ENCODE measurements at regions not wholly inside any gene's neighbourhood (a gene's known extent, or its start where the extent isn't known, plus 50 kb on each side); places are given as distances from the start of the nearest gene placed in this dataset.
"Not testable (repeated sequence)": the region's sequence is repeated elsewhere in the genome, so short reads cannot be mapped to it uniquely, and the experiment has no call there.

- Histone ChIP-seq H3K23ac (ENCODE audit: low read length in 2 of 2) (no peak overlapping the region), H3K4me2 (ENCODE audit: low read length, poor library complexity, severe bottlenecking) (no peak overlapping the region)
These were observed 464.9 kb downstream of the PDZRN4 start for GRCh38 chr12:41652981-41653380.

GRCh38 chr12:41645624-41646023 is 457.5 kb downstream of the PDZRN4 start:
- Histone ChIP-seq H2AFZ (ENCODE audit: low read depth, low read length) (no peak overlapping the region), H3K14ac (ENCODE audit: low read length in 2 of 2) (no peak overlapping the region)
- DNase-seq: no peak

More at GRCh38 chr12:41652981-41653380, 464.9 kb downstream of the PDZRN4 start:
- H3K4me1 ChIP-seq (ENCODE audit: control insufficient read depth, insufficient read depth, low read depth, low read length): no peaks in the 10 kb centered on the region
- H2AK5ac ChIP-seq (ENCODE audit: low read length, severe bottlenecking): no peak overlapping the region
- H3K9me3 ChIP-seq (ENCODE audit: control insufficient read depth, low read length): no peaks in the 10 kb centered on the region
- H2AFZ ChIP-seq (ENCODE audit: low read depth, low read length): no peak overlapping the region
- no peak overlapping the region for H2BK5ac ChIP-seq (ENCODE audit: low read depth, low read length, poor library complexity, severe bottlenecking)
- no peak overlapping the region for H2BK12ac ChIP-seq (ENCODE audit: low read length in 2 of 2)
- no peak overlapping the region for H3K18ac ChIP-seq (ENCODE audit: low read depth in 1 of 2, low read length in 2 of 2)
- H4K91ac ChIP-seq (ENCODE audit: low read length): no peak overlapping the region
- H3K27ac ChIP-seq (ENCODE audit: low read length, poor library complexity, severe bottlenecking): no peak overlapping the region
- no peak for DNase-seq
- no peak overlapping the region for H3K14ac ChIP-seq (ENCODE audit: low read length in 2 of 2)
- no peak overlapping the region for H3K4ac ChIP-seq (ENCODE audit: low read depth in 1 of 2, low read length in 2 of 2)
- no peak overlapping the region for H3K9ac ChIP-seq (ENCODE audit: low read length)
- H3K4me3 ChIP-seq (ENCODE audit: insufficient read depth in 1 of 2, low read depth in 1 of 2, low read length in 2 of 2): no peak overlapping the region
- H4K8ac ChIP-seq (ENCODE audit: low read length): no peak overlapping the region
- no peak overlapping the region for H2BK120ac ChIP-seq (ENCODE audit: low read depth, low read length)
- no peak overlapping the region for H2BK15ac ChIP-seq (ENCODE audit: low read depth, poor library complexity, severe bottlenecking)
- no peaks in the 10 kb centered on the region for H3K79me1 ChIP-seq (replicated peaks; ENCODE audit: low read length, poor library complexity, severe bottlenecking)
- no peaks in the 10 kb centered on the region for H3K27me3 ChIP-seq (ENCODE audit: control insufficient read depth in 1 of 2, insufficient read depth in 1 of 2, low read length in 2 of 2)
- no peaks in the 10 kb centered on the region for H3K36me3 ChIP-seq (ENCODE audit: control insufficient read depth in 1 of 2, insufficient read depth in 2 of 2, low read depth in 1 of 2, low read length in 2 of 2)
- WGBS: 91% methylated on average over 7 of the region's 8 CpGs

GRCh38 chr12:41642808-41643207 is 454.7 kb downstream of the PDZRN4 start:
- H3K9ac ChIP-seq (ENCODE audit: low read length); H3K27ac ChIP-seq (ENCODE audit: low read length, poor library complexity, severe bottlenecking); H3K23ac ChIP-seq (ENCODE audit: low read length in 2 of 2); H3K4me1 ChIP-seq (ENCODE audit: control insufficient read depth, insufficient read depth, low read depth, low read length); H2BK5ac ChIP-seq (ENCODE audit: low read depth, low read length, poor library complexity, severe bottlenecking); H3K27me3 ChIP-seq (ENCODE audit: control insufficient read depth in 1 of 2, insufficient read depth in 1 of 2, low read length in 2 of 2); DNase-seq; H2BK12ac ChIP-seq (ENCODE audit: low read length in 2 of 2); H2AK5ac ChIP-seq (ENCODE audit: low read length, severe bottlenecking); H3K4me2 ChIP-seq (ENCODE audit: low read length, poor library complexity, severe bottlenecking); H4K91ac ChIP-seq (ENCODE audit: low read length); H2BK15ac ChIP-seq (ENCODE audit: low read depth, poor library complexity, severe bottlenecking); H2BK120ac ChIP-seq (ENCODE audit: low read depth, low read length); H3K79me1 ChIP-seq (replicated peaks; ENCODE audit: low read length, poor library complexity, severe bottlenecking); H3K4ac ChIP-seq (ENCODE audit: low read depth in 1 of 2, low read length in 2 of 2); H3K9me3 ChIP-seq (ENCODE audit: control insufficient read depth, low read length); H4K8ac ChIP-seq (ENCODE audit: low read length); H3K36me3 ChIP-seq (ENCODE audit: control insufficient read depth in 1 of 2, insufficient read depth in 2 of 2, low read depth in 1 of 2, low read length in 2 of 2); H3K4me3 ChIP-seq (ENCODE audit: insufficient read depth in 1 of 2, low read depth in 1 of 2, low read length in 2 of 2); H3K14ac ChIP-seq (ENCODE audit: low read length in 2 of 2); H3K18ac ChIP-seq (ENCODE audit: low read depth in 1 of 2, low read length in 2 of 2); H2AFZ ChIP-seq (ENCODE audit: low read depth, low read length): not testable (repeated sequence)
- WGBS: 83% methylated on average over 11 of the region's 11 CpGs

More at GRCh38 chr12:41645624-41646023, 457.5 kb downstream of the PDZRN4 start:
- Histone ChIP-seq H3K4me1 (ENCODE audit: control insufficient read depth, insufficient read depth, low read depth, low read length) (no peaks in the 10 kb centered on the region), H3K36me3 (ENCODE audit: control insufficient read depth in 1 of 2, insufficient read depth in 2 of 2, low read depth in 1 of 2, low read length in 2 of 2) (no peaks in the 10 kb centered on the region), H2BK12ac (ENCODE audit: low read length in 2 of 2) (no peak overlapping the region), H2AK5ac (ENCODE audit: low read length, severe bottlenecking) (no peak overlapping the region), H3K4me3 (ENCODE audit: insufficient read depth in 1 of 2, low read depth in 1 of 2, low read length in 2 of 2) (no peak overlapping the region), H3K9ac (ENCODE audit: low read length) (no peak overlapping the region), H3K79me1 (replicated peaks; ENCODE audit: low read length, poor library complexity, severe bottlenecking) (no peaks in the 10 kb centered on the region), H2BK120ac (ENCODE audit: low read depth, low read length) (no peak overlapping the region), H3K23ac (ENCODE audit: low read length in 2 of 2) (no peak overlapping the region), H3K9me3 (ENCODE audit: control insufficient read depth, low read length) (no peaks in the 10 kb centered on the region), H4K91ac (ENCODE audit: low read length) (no peak overlapping the region), H2BK5ac (ENCODE audit: low read depth, low read length, poor library complexity, severe bottlenecking) (no peak overlapping the region), H3K27me3 (ENCODE audit: control insufficient read depth in 1 of 2, insufficient read depth in 1 of 2, low read length in 2 of 2) (no peaks in the 10 kb centered on the region), H3K18ac (ENCODE audit: low read depth in 1 of 2, low read length in 2 of 2) (no peak overlapping the region), H3K4ac (ENCODE audit: low read depth in 1 of 2, low read length in 2 of 2) (no peak overlapping the region), H2BK15ac (ENCODE audit: low read depth, poor library complexity, severe bottlenecking) (no peak overlapping the region), H3K4me2 (ENCODE audit: low read length, poor library complexity, severe bottlenecking) (no peak overlapping the region), H3K27ac (ENCODE audit: low read length, poor library complexity, severe bottlenecking) (no peak overlapping the region), H4K8ac (ENCODE audit: low read length) (no peak overlapping the region)
- 100% methylated on average over 1 of the region's 1 CpG for WGBS

- Histone ChIP-seq H3K27me3 (ENCODE audit: control insufficient read depth in 1 of 2, insufficient read depth in 1 of 2, low read length in 2 of 2) (no peaks in the 10 kb centered on the region), H3K4ac (ENCODE audit: low read depth in 1 of 2, low read length in 2 of 2) (no peak overlapping the region), H3K9me3 (ENCODE audit: control insufficient read depth, low read length) (peaks cover 4% of the 10 kb centered on the region), H3K27ac (ENCODE audit: low read length, poor library complexity, severe bottlenecking) (no peak overlapping the region), H3K14ac (ENCODE audit: low read length in 2 of 2) (no peak overlapping the region), H2BK120ac (ENCODE audit: low read depth, low read length) (no peak overlapping the region), H3K4me1 (ENCODE audit: control insufficient read depth, insufficient read depth, low read depth, low read length) (no peaks in the 10 kb centered on the region), H2AK5ac (ENCODE audit: low read length, severe bottlenecking) (no peak overlapping the region), H4K8ac (ENCODE audit: low read length) (no peak overlapping the region), H3K4me2 (ENCODE audit: low read length, poor library complexity, severe bottlenecking) (no peak overlapping the region), H3K36me3 (ENCODE audit: control insufficient read depth in 1 of 2, insufficient read depth in 2 of 2, low read depth in 1 of 2, low read length in 2 of 2) (no peaks in the 10 kb centered on the region), H2BK12ac (ENCODE audit: low read length in 2 of 2) (no peak overlapping the region), H4K91ac (ENCODE audit: low read length) (no peak overlapping the region), H2BK15ac (ENCODE audit: low read depth, poor library complexity, severe bottlenecking) (no peak overlapping the region), H3K18ac (ENCODE audit: low read depth in 1 of 2, low read length in 2 of 2) (no peak overlapping the region), H2AFZ (ENCODE audit: low read depth, low read length) (no peak overlapping the region), H3K23ac (ENCODE audit: low read length in 2 of 2) (no peak overlapping the region), H2BK5ac (ENCODE audit: low read depth, low read length, poor library complexity, severe bottlenecking) (no peak overlapping the region), H3K4me3 (ENCODE audit: insufficient read depth in 1 of 2, low read depth in 1 of 2, low read length in 2 of 2) (no peak overlapping the region), H3K9ac (ENCODE audit: low read length) (no peak overlapping the region), H3K79me1 (replicated peaks; ENCODE audit: low read length, poor library complexity, severe bottlenecking) (no peaks in the 10 kb centered on the region)
- WGBS: 76% methylated on average over 4 of the region's 4 CpGs
- peak; percentile 1 for DNase-seq
These were observed 448.5 kb downstream of the PDZRN4 start for GRCh38 chr12:41636653-41637052.

All from mesenchymal stem cell (in vitro differentiated cells and primary cell).